ENCODE measurements at regions not wholly inside any gene's neighbourhood (a gene's known extent, or its start where the extent isn't known, plus 50 kb on each side); places are given as distances from the start of the nearest gene placed in this dataset.

- Histone ChIP-seq H3K9me3 (ENCODE audit: control insufficient read depth in 4 of 4, insufficient read depth in 3 of 4, low read length in 3 of 4) (peaks cover 0 to 3% (median under 1%) of the 10 kb centered on the region in 4 donors), H3K27me3 (ENCODE audit: control insufficient read depth in 3 of 3, insufficient read depth in 3 of 3, low read length in 2 of 3) (no peaks in the 10 kb centered on the region), H3K27ac (ENCODE audit: low read depth in 1 of 2, low read length in 1 of 2) (no peak overlapping the region), H3K4me1 (ENCODE audit: control insufficient read depth in 5 of 5, insufficient read depth in 5 of 5, low read length in 5 of 5) (no peaks in the 10 kb centered on the region), H3K4me3 (no peak overlapping the region), H3K9ac (ENCODE audit: insufficient read depth in 1 of 2, low read length in 2 of 2) (no peak overlapping the region), H3K36me3 (ENCODE audit: control insufficient read depth in 4 of 4, insufficient read depth in 4 of 4, low read length in 4 of 4) (no peaks in the 10 kb centered on the region)
- DNase-seq (no peak), ATAC-seq (ENCODE audit: insufficient read depth, low FRiP score) (no peak)
- TF ChIP-seq CTCF (IDR thresholded peaks at IDR 0.05; ENCODE audit: control extremely low read depth, extremely low read depth): no peak
- 66 to 72% methylated on average over 14 of the region's 14 CpGs for WGBS, 2 donors
These were observed 403.1 kb downstream of the TMEM121 start for GRCh38 chr14:105929327-105930081.

GRCh38 chr14:105930572-105930971 lies 404.2 kb downstream of the TMEM121 start:
- WGBS, 2 donors: 80 to 84% methylated on average over 5 of the region's 5 CpGs
- H3K36me3 ChIP-seq (ENCODE audit: control insufficient read depth in 4 of 4, insufficient read depth in 4 of 4, low read length in 4 of 4): no peaks in the 10 kb centered on the region
- H3K27ac ChIP-seq (ENCODE audit: low read depth in 1 of 2, low read length in 1 of 2): no peak overlapping the region
- ATAC-seq (ENCODE audit: insufficient read depth, low FRiP score) (no peak), DNase-seq (no peak)
- H3K27me3 ChIP-seq (ENCODE audit: control insufficient read depth in 3 of 3, insufficient read depth in 3 of 3, low read length in 2 of 3): no peaks in the 10 kb centered on the region
- no peaks in the 10 kb centered on the region for H3K4me1 ChIP-seq (ENCODE audit: control insufficient read depth in 5 of 5, insufficient read depth in 5 of 5, low read length in 5 of 5)
- H3K9ac ChIP-seq (ENCODE audit: insufficient read depth in 1 of 2, low read length in 2 of 2): no peak overlapping the region
- no peak overlapping the region for H3K4me3 ChIP-seq
- peaks cover 0 to 6% (median under 1%) of the 10 kb centered on the region in 4 donors for H3K9me3 ChIP-seq (ENCODE audit: control insufficient read depth in 4 of 4, insufficient read depth in 3 of 4, low read length in 3 of 4)
- TF ChIP-seq CTCF (IDR thresholded peaks at IDR 0.05; ENCODE audit: control extremely low read depth, extremely low read depth): no peak

- DNase-seq: no peak
- Histone ChIP-seq H3K27ac (ENCODE audit: low read depth in 1 of 2, low read length in 1 of 2) (no peak overlapping the region), H3K36me3 (ENCODE audit: control insufficient read depth in 4 of 4, insufficient read depth in 4 of 4, low read length in 4 of 4) (no peaks in the 10 kb centered on the region), H3K4me1 (ENCODE audit: control insufficient read depth in 5 of 5, insufficient read depth in 5 of 5, low read length in 5 of 5) (no peaks in the 10 kb centered on the region), H3K9ac (ENCODE audit: insufficient read depth in 1 of 2, low read length in 2 of 2) (no peak overlapping the region), H3K9me3 (ENCODE audit: control insufficient read depth in 4 of 4, insufficient read depth in 3 of 4, low read length in 3 of 4) (peaks cover 0 to 6% (median under 1%) of the 10 kb centered on the region in 4 donors), H3K4me3 (no peak overlapping the region), H3K27me3 (ENCODE audit: control insufficient read depth in 3 of 3, insufficient read depth in 3 of 3, low read length in 2 of 3) (no peaks in the 10 kb centered on the region)
- no peak for TF ChIP-seq CTCF (IDR thresholded peaks at IDR 0.05; ENCODE audit: control extremely low read depth, extremely low read depth)
- no peak for ATAC-seq (ENCODE audit: insufficient read depth, low FRiP score)
- 62 to 64% methylated on average over 13 of the region's 13 CpGs for WGBS, 2 donors
These were observed 405.6 kb downstream of the TMEM121 start for GRCh38 chr14:105931808-105932483.
